ENCODE measurements at regions not wholly inside any gene's neighbourhood (a gene's known extent, or its start where the extent isn't known, plus 50 kb on each side); places are given as distances from the start of the nearest gene placed in this dataset.
"Not testable (repeated sequence)": the region's sequence is repeated elsewhere in the genome, so short reads cannot be mapped to it uniquely, and the experiment has no call there.

GRCh38 chr10:94123258-94123995 is 129.7 kb downstream of the PLCE1 start:
- no peaks in the 10 kb centered on the region for H3K79me2 ChIP-seq (ENCODE audit: insufficient read depth, low read length)
- Mint-ChIP-seq H3K4me3 (no peak overlapping the region), H3K4me1 (no peaks in the 10 kb centered on the region), H3K27ac (no peak overlapping the region), H3K36me3 (no peaks in the 10 kb centered on the region), H3K9me3 (peaks cover 0 to 3% (median 0%) of the 10 kb centered on the region in 7 donors), H3K27me3 (ENCODE audit: low read depth in 3 of 3) (peaks cover 0 to 2% (median 0%) of the 10 kb centered on the region in 3 donors)
- TF ChIP-seq, protein P1, sequence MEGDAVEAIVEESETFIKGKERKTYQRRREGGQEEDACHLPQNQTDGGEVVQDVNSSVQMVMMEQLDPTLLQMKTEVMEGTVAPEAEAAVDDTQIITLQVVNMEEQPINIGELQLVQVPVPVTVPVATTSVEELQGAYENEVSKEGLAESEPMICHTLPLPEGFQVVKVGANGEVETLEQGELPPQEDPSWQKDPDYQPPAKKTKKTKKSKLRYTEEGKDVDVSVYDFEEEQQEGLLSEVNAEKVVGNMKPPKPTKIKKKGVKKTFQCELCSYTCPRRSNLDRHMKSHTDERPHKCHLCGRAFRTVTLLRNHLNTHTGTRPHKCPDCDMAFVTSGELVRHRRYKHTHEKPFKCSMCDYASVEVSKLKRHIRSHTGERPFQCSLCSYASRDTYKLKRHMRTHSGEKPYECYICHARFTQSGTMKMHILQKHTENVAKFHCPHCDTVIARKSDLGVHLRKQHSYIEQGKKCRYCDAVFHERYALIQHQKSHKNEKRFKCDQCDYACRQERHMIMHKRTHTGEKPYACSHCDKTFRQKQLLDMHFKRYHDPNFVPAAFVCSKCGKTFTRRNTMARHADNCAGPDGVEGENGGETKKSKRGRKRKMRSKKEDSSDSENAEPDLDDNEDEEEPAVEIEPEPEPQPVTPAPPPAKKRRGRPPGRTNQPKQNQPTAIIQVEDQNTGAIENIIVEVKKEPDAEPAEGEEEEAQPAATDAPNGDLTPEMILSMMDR (IDR thresholded peaks at IDR 0.05): no peak
- no peak overlapping the region for H3K4me3 ChIP-seq (replicated peaks in 1 of 3; ENCODE audit: low read depth in 2 of 3, low read length in 3 of 3)
- H3K27ac ChIP-seq (ENCODE audit: low read depth in 1 of 2, low read length in 2 of 2): no peak overlapping the region
- H4K20me1 ChIP-seq (ENCODE audit: insufficient read depth, low read length): no peaks in the 10 kb centered on the region
- H3K36me3 ChIP-seq (replicated peaks in 1 of 2; ENCODE audit: control insufficient read depth in 1 of 2, insufficient read depth in 2 of 2, low read length in 2 of 2): no peaks in the 10 kb centered on the region
- DNase-seq: no peak
- no peaks in the 10 kb centered on the region for H3K9me3 ChIP-seq (replicated peaks in 1 of 2; ENCODE audit: control insufficient read depth in 1 of 2, insufficient read depth in 1 of 2, low read length in 2 of 2)
- no peak overlapping the region for H3K9ac ChIP-seq (ENCODE audit: insufficient read depth, low read length, poor library complexity, severe bottlenecking)
- intact Hi-C loops (cut with micrococcal nuclease): no loop called here
- no peak overlapping the region for H2AFZ ChIP-seq (ENCODE audit: insufficient read depth, low read depth, low read length, poor library complexity, severe bottlenecking)
- WGBS (ENCODE audit: insufficient coverage): 84% methylated on average over 4 of the region's 9 CpGs
- no peaks in the 10 kb centered on the region for H3K27me3 ChIP-seq (ENCODE audit: control insufficient read depth in 2 of 2, insufficient read depth in 2 of 2, low read length in 2 of 2)
- no peaks in the 10 kb centered on the region for H3K4me1 ChIP-seq (ENCODE audit: control insufficient read depth in 1 of 2, insufficient read depth in 2 of 2, low read length in 2 of 2)
- H3K4me2 ChIP-seq (replicated peaks; ENCODE audit: extremely low read depth, low read length, poor library complexity, severe bottlenecking): no peak overlapping the region

DNA sequence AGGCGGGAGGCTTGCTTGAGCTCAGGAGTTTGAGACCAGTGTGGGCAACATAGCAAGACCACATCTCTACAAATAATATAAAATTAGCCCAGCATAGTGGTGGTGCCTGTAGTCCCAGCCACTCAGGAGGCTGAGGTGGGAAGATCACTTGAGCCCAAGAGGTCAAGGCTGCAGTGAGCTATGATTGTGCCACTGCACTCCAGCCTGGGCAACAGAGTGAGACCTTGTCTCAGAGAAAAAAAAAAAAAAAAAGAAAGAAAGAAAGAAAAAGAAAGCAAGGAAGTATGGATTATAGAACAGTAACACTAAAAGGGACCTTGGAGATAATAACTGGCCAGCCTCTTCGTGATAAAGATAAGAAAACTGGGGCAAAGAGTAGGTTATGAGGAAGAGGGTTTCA is 130.4 kb downstream of the PLCE1 start:
- H3K79me2 ChIP-seq (ENCODE audit: insufficient read depth, low read length); DNase-seq; H3K27ac ChIP-seq (ENCODE audit: low read depth in 1 of 2, low read length in 2 of 2); H3K4me1 Mint-ChIP-seq; H3K4me1 ChIP-seq (ENCODE audit: control insufficient read depth in 1 of 2, insufficient read depth in 2 of 2, low read length in 2 of 2); H4K20me1 ChIP-seq (ENCODE audit: insufficient read depth, low read length); H3K4me3 ChIP-seq (replicated peaks in 1 of 3; ENCODE audit: low read depth in 2 of 3, low read length in 3 of 3); H3K9me3 ChIP-seq (replicated peaks in 1 of 2; ENCODE audit: control insufficient read depth in 1 of 2, insufficient read depth in 1 of 2, low read length in 2 of 2); H3K4me2 ChIP-seq (replicated peaks; ENCODE audit: extremely low read depth, low read length, poor library complexity, severe bottlenecking); H3K27ac Mint-ChIP-seq; H3K27me3 ChIP-seq (ENCODE audit: control insufficient read depth in 2 of 2, insufficient read depth in 2 of 2, low read length in 2 of 2); H3K9me3 Mint-ChIP-seq; H2AFZ ChIP-seq (ENCODE audit: insufficient read depth, low read depth, low read length, poor library complexity, severe bottlenecking); H3K27me3 Mint-ChIP-seq (ENCODE audit: low read depth in 3 of 3); intact Hi-C loops (cut with micrococcal nuclease); H3K9ac ChIP-seq (ENCODE audit: insufficient read depth, low read length, poor library complexity, severe bottlenecking); H3K4me3 Mint-ChIP-seq; H3K36me3 Mint-ChIP-seq; H3K36me3 ChIP-seq (replicated peaks in 1 of 2; ENCODE audit: control insufficient read depth in 1 of 2, insufficient read depth in 2 of 2, low read length in 2 of 2): not testable (repeated sequence)
- no CpG with 5 or more reads among the region's 2 CpGs for whole genome bisulfite sequencing (ENCODE audit: insufficient coverage)

DNA sequence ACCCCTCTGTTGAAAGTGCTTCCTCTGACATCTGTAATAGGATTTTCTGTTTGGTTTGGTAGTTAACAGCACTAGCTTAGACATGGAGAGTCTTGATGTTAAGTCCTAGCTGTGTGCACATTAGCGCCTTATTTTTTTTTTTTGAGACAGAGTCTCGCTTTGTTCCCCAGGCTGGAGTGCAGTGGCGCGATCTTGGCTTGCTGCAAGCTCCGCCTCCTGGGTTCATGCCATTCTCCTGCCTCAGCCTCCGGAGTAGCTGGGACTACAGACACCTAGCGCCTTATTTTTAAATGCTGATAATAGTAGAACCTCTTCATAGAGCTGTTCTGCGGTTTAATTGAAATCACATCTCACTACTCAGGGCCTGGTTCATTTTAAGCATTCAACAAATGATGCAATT is 131.5 kb downstream of the PLCE1 start:
- H3K4me1 ChIP-seq (ENCODE audit: control insufficient read depth in 1 of 2, insufficient read depth in 2 of 2, low read length in 2 of 2); H2AFZ ChIP-seq (ENCODE audit: insufficient read depth, low read depth, low read length, poor library complexity, severe bottlenecking); H3K9me3 ChIP-seq (replicated peaks in 1 of 2; ENCODE audit: control insufficient read depth in 1 of 2, insufficient read depth in 1 of 2, low read length in 2 of 2); H3K4me1 Mint-ChIP-seq; H3K79me2 ChIP-seq (ENCODE audit: insufficient read depth, low read length); H3K36me3 Mint-ChIP-seq; H3K27me3 Mint-ChIP-seq (ENCODE audit: low read depth in 3 of 3); H3K27me3 ChIP-seq (ENCODE audit: control insufficient read depth in 2 of 2, insufficient read depth in 2 of 2, low read length in 2 of 2); H3K9ac ChIP-seq (ENCODE audit: insufficient read depth, low read length, poor library complexity, severe bottlenecking); H3K27ac ChIP-seq (ENCODE audit: low read depth in 1 of 2, low read length in 2 of 2); H3K4me3 ChIP-seq (replicated peaks in 1 of 3; ENCODE audit: low read depth in 2 of 3, low read length in 3 of 3); DNase-seq; H3K9me3 Mint-ChIP-seq; H3K4me3 Mint-ChIP-seq; H3K4me2 ChIP-seq (replicated peaks; ENCODE audit: extremely low read depth, low read length, poor library complexity, severe bottlenecking); H3K36me3 ChIP-seq (replicated peaks in 1 of 2; ENCODE audit: control insufficient read depth in 1 of 2, insufficient read depth in 2 of 2, low read length in 2 of 2); intact Hi-C loops (cut with micrococcal nuclease); H3K27ac Mint-ChIP-seq; H4K20me1 ChIP-seq (ENCODE audit: insufficient read depth, low read length): not testable (repeated sequence)
- WGBS (ENCODE audit: insufficient coverage): 95% methylated on average over 4 of the region's 8 CpGs

Measured in CD14-positive monocyte (primary cell).